Breast epithelium (tissue), 4 donors: ENCODE measurements at regions not wholly inside any gene's neighbourhood (a gene's known extent, or its start where the extent isn't known, plus 50 kb on each side); places are given as distances from the start of the nearest gene placed in this dataset.

ENCODE experiments used
- DNase-seq, 2 donors: peaks; one replicate each; pipeline ENCODE4 v3.0.0-alpha.2; 2019; ENCODE audit warnings: low spot score in 2 of 2
- H3K27ac ChIP-seq, 2 donors: fragments of 200-600 bp; sonication (generic) in 1 of 2; one replicate each; pipeline ENCODE4 v1.5.1; 2016 to 2019; ENCODE audit warnings: mild to moderate bottlenecking in 1 of 2
- H3K27me3 ChIP-seq, 2 donors: fragments of 200-600 bp; sonication (generic) in 1 of 2; one replicate each; pipeline versions ENCODE4 v1.5.1 to v1.6.0; 2017 to 2019; ENCODE audit warnings: control low read depth in 1 of 2, mild to moderate bottlenecking in 1 of 2
- H3K36me3 ChIP-seq: fragments of 200-600 bp; one replicate; pipeline ENCODE4 v1.5.1; 2019
- H3K4me1 ChIP-seq, 2 donors: fragments of 200-600 bp; sonication (generic); one replicate each; pipeline ENCODE4 v1.5.1; 2016 to 2019; ENCODE audit warnings: control low read depth in 1 of 2
- H3K4me3 ChIP-seq, 3 donors: fragments of 200-600 bp; sonication (generic); 1 replicate in 2 of 3; 2 replicates in 1 of 3; pipeline ENCODE4 v1.5.1; 2016 to 2019; ENCODE audit warnings: mild to moderate bottlenecking in 3 of 3, moderate library complexity in 2 of 3
- H3K9me3 ChIP-seq, 2 donors: fragments of 200-600 bp; sonication (generic) in 1 of 2; one replicate each; pipeline ENCODE4 v1.5.1; 2016 to 2019; ENCODE audit warnings: control low read depth in 1 of 2
- CTCF ChIP-seq, 3 donors: fragments of 450-650 bp; IDR thresholded peaks; one replicate each; pipeline ENCODE4 v1.5.1; 2016 to 2017; ENCODE audit warnings: antibody characterized with exemption in 3 of 3, mild to moderate bottlenecking in 3 of 3, moderate library complexity in 3 of 3
- POLR2A ChIP-seq: fragments of 450-650 bp; IDR thresholded peaks from one replicate; pipeline ENCODE4 v1.6.1; 2016; ENCODE audit warnings: antibody characterized with exemption, mild to moderate bottlenecking, moderate library complexity
- POLR2AphosphoS5 ChIP-seq, 3 donors: sonication (generic); formaldehyde crosslinking; IDR thresholded peaks; one replicate each; pipeline ENCODE4 v1.6.1; 2017; ENCODE audit warnings: antibody characterized with exemption in 3 of 3
- intact Hi-C: fragments of 100-400 bp; cut with DNase I; formaldehyde crosslinking; loops from one replicate; pipeline ENCODE4 v1.15.1; 2023; ENCODE audit warnings: low total_unique reads

GRCh38 chr2:41902897-41903296 lies 144.9 kb upstream of the PKDCC start:
- Histone ChIP-seq H3K27ac (no peak overlapping the region), H3K36me3 (no peaks in the 10 kb centered on the region), H3K9me3 (no peaks in the 10 kb centered on the region), H3K27me3 (no peaks in the 10 kb centered on the region), H3K4me1 (no peaks in the 10 kb centered on the region), H3K4me3 (no peak overlapping the region)
- intact Hi-C loops = no loop called here
- TF ChIP-seq POLR2A = no peak
- DNase-seq = no peak

GRCh38 chr2:41903474-41904135 lies 144.2 kb upstream of the PKDCC start:
- DNase-seq = no peak
- Histone ChIP-seq H3K27ac (no peak overlapping the region), H3K27me3 (no peaks in the 10 kb centered on the region), H3K36me3 (no peaks in the 10 kb centered on the region), H3K9me3 (no peaks in the 10 kb centered on the region), H3K4me3 (no peak overlapping the region), H3K4me1 (no peaks in the 10 kb centered on the region)
- intact Hi-C loops = no loop called here
- no peak for TF ChIP-seq POLR2A

GRCh38 chr2:41904459-41904858 lies 143.4 kb upstream of the PKDCC start:
- DNase-seq = no peak
- intact Hi-C loops = no loop called here
- no peaks in the 10 kb centered on the region for H3K36me3 ChIP-seq
- no peaks in the 10 kb centered on the region for H3K4me1 ChIP-seq
- no peaks in the 10 kb centered on the region for H3K27me3 ChIP-seq
- TF ChIP-seq POLR2AphosphoS5 (IDR thresholded peaks at IDR 0.05) (no peak), CTCF (IDR thresholded peaks at IDR 0.05) (no peak), POLR2A (no peak)
- no peak overlapping the region for H3K4me3 ChIP-seq
- H3K9me3 ChIP-seq = no peaks in the 10 kb centered on the region
- no peak overlapping the region for H3K27ac ChIP-seq

- Histone ChIP-seq H3K27ac (no peak overlapping the region), H3K36me3 (no peaks in the 10 kb centered on the region), H3K27me3 (no peaks in the 10 kb centered on the region), H3K9me3 (no peaks in the 10 kb centered on the region), H3K4me3 (no peak overlapping the region), H3K4me1 (no peaks in the 10 kb centered on the region)
- intact Hi-C loops = no loop called here
- no peak for TF ChIP-seq CTCF (IDR thresholded peaks at IDR 0.05)
- TF ChIP-seq POLR2A = no peak
- TF ChIP-seq POLR2AphosphoS5 (IDR thresholded peaks at IDR 0.05) = no peak
- no peak for DNase-seq
Observed at GRCh38 chr2:41905597-41906337, 142.1 kb upstream of the PKDCC start.

- intact Hi-C loops = no loop called here
- TF ChIP-seq CTCF (IDR thresholded peaks at IDR 0.05) (no peak), POLR2AphosphoS5 (IDR thresholded peaks at IDR 0.05) (no peak), POLR2A (no peak)
- no peak overlapping the region for H3K27ac ChIP-seq
- H3K4me3 ChIP-seq = no peak overlapping the region
- H3K36me3 ChIP-seq = no peaks in the 10 kb centered on the region
- H3K9me3 ChIP-seq = no peaks in the 10 kb centered on the region
- no peak for DNase-seq
- H3K27me3 ChIP-seq = no peaks in the 10 kb centered on the region
- no peaks in the 10 kb centered on the region for H3K4me1 ChIP-seq
Observed at GRCh38 chr2:41906338-41906725, 141.5 kb upstream of the PKDCC start.

- no peaks in the 10 kb centered on the region for H3K9me3 ChIP-seq
- H3K27ac ChIP-seq = no peak overlapping the region
- no peak for TF ChIP-seq POLR2A
- TF ChIP-seq POLR2AphosphoS5 (IDR thresholded peaks at IDR 0.05) = no peak
- TF ChIP-seq CTCF (IDR thresholded peaks at IDR 0.05) = no peak
- intact Hi-C loops = no loop called here
- no peaks in the 10 kb centered on the region for H3K4me1 ChIP-seq
- H3K4me3 ChIP-seq = no peak overlapping the region
- no peak for DNase-seq
- H3K36me3 ChIP-seq = no peaks in the 10 kb centered on the region
- no peaks in the 10 kb centered on the region for H3K27me3 ChIP-seq
Observed at GRCh38 chr2:41907141-41907540, 140.7 kb upstream of the PKDCC start.
